ENCODE measurements at regions not wholly inside any gene's neighbourhood (a gene's known extent, or its start where the extent isn't known, plus 50 kb on each side); places are given as distances from the start of the nearest gene placed in this dataset.

- TF ChIP-seq CTCF (conservative IDR thresholded peaks at IDR 0.05 in 1 of 2, IDR thresholded peaks at IDR 0.05 in 1 of 2; ENCODE audit: low read depth in 1 of 2, low read length in 2 of 2) (no peak), EZH2 (IDR thresholded peaks at IDR 0.05; ENCODE audit: low read length, missing control alignments) (no peak)
Observed at GRCh38 chr13:48585456-48585840, 52.6 kb upstream of the RCBTB2 start.

Data from fibroblast of lung (primary cell).